ENCODE measurements at regions not wholly inside any gene's neighbourhood (a gene's known extent, or its start where the extent isn't known, plus 50 kb on each side); places are given as distances from the start of the nearest gene placed in this dataset.

- Histone ChIP-seq H3K4me3 (ENCODE audit: control insufficient read depth in 1 of 7, extremely low read depth in 1 of 7, insufficient read depth in 4 of 7, low read depth in 2 of 7, low read length in 6 of 7) (no peak overlapping the region), H3K27ac (ENCODE audit: insufficient read depth in 1 of 2, low read depth in 1 of 2, low read length in 2 of 2, poor library complexity in 1 of 2, severe bottlenecking in 2 of 2) (no peak overlapping the region), H3K27me3 (replicated peaks in 2 of 5; ENCODE audit: control insufficient read depth in 4 of 5, insufficient read depth in 5 of 5, low read length in 4 of 5) (peaks cover 0 to 8% (median 3%) of the 10 kb centered on the region in 5 experiments), H3K4me1 (ENCODE audit: control extremely low read depth in 1 of 4, control insufficient read depth in 4 of 4, insufficient read depth in 4 of 4, low read length in 3 of 4) (peaks cover 0 to 13% (median 7%) of the 10 kb centered on the region in 4 experiments), H3K36me3 (ENCODE audit: control insufficient read depth in 4 of 4, insufficient read depth in 4 of 4, low read length in 3 of 4) (no peaks in the 10 kb centered on the region), H3K9me3 (ENCODE audit: control extremely low read depth in 1 of 5, control insufficient read depth in 4 of 5, insufficient read depth in 2 of 5, low read depth in 1 of 5, low read length in 4 of 5) (peaks cover 0 to 3% (median 0%) of the 10 kb centered on the region in 5 experiments)
- 95% methylated on average over 18 of the region's 19 CpGs for WGBS (ENCODE audit: insufficient coverage)
- DNase-seq, result no peak
- ChIA-PET POLR2A (no interaction called here), CTCF (interaction anchor here (2.1 kb wide), 1 partner anchor 11 kb away, joined by 7 read pairs; no protein-coding TSS in a partner anchor)
Measured at GRCh38 chr11:70569996-70570692, 171.8 kb downstream of the CTTN start.

- Histone ChIP-seq H3K27ac (ENCODE audit: insufficient read depth in 1 of 2, low read depth in 1 of 2, low read length in 2 of 2, poor library complexity in 1 of 2, severe bottlenecking in 2 of 2) (no peak overlapping the region), H3K9me3 (ENCODE audit: control extremely low read depth in 1 of 5, control insufficient read depth in 4 of 5, insufficient read depth in 2 of 5, low read depth in 1 of 5, low read length in 4 of 5) (peaks cover 0 to 3% (median 0%) of the 10 kb centered on the region in 5 experiments), H3K27me3 (replicated peaks in 2 of 5; ENCODE audit: control insufficient read depth in 4 of 5, insufficient read depth in 5 of 5, low read length in 4 of 5) (peaks cover 0 to 8% (median 3%) of the 10 kb centered on the region in 5 experiments), H3K4me3 (ENCODE audit: control insufficient read depth in 1 of 7, extremely low read depth in 1 of 7, insufficient read depth in 4 of 7, low read depth in 2 of 7, low read length in 6 of 7) (no peak overlapping the region), H3K4me1 (ENCODE audit: control extremely low read depth in 1 of 4, control insufficient read depth in 4 of 4, insufficient read depth in 4 of 4, low read length in 3 of 4) (peaks cover 0 to 13% (median 7%) of the 10 kb centered on the region in 4 experiments), H3K36me3 (ENCODE audit: control insufficient read depth in 4 of 4, insufficient read depth in 4 of 4, low read length in 3 of 4) (no peaks in the 10 kb centered on the region)
- POLR2A ChIA-PET, result no interaction called here
- no peak for DNase-seq
- CTCF ChIA-PET, result no interaction called here
- 81% methylated on average over 9 of the region's 11 CpGs for WGBS (ENCODE audit: insufficient coverage)
Measured at GRCh38 chr11:70570693-70571395, 172.5 kb downstream of the CTTN start.

GRCh38 chr11:70572974-70573260 is 174.6 kb downstream of the CTTN start:
- H3K4me1 ChIP-seq (ENCODE audit: control extremely low read depth in 1 of 4, control insufficient read depth in 4 of 4, insufficient read depth in 4 of 4, low read length in 3 of 4), result peaks cover 0 to 18% (median 10%) of the 10 kb centered on the region in 4 experiments
- H3K9me3 ChIP-seq (ENCODE audit: control extremely low read depth in 1 of 5, control insufficient read depth in 4 of 5, insufficient read depth in 2 of 5, low read depth in 1 of 5, low read length in 4 of 5), result peaks cover 0 to 3% (median 0%) of the 10 kb centered on the region in 5 experiments
- ChIA-PET POLR2A (no interaction called here), CTCF (no interaction called here)
- no peak overlapping the region for H3K4me3 ChIP-seq (ENCODE audit: control insufficient read depth in 1 of 7, extremely low read depth in 1 of 7, insufficient read depth in 4 of 7, low read depth in 2 of 7, low read length in 6 of 7)
- H3K27me3 ChIP-seq (replicated peaks in 2 of 5; ENCODE audit: control insufficient read depth in 4 of 5, insufficient read depth in 5 of 5, low read length in 4 of 5), result peaks cover 0 to 2% (median 0%) of the 10 kb centered on the region in 5 experiments
- WGBS (ENCODE audit: insufficient coverage), result 96% methylated on average over 12 of the region's 18 CpGs
- no peak overlapping the region for H3K27ac ChIP-seq (ENCODE audit: insufficient read depth in 1 of 2, low read depth in 1 of 2, low read length in 2 of 2, poor library complexity in 1 of 2, severe bottlenecking in 2 of 2)
- DNase-seq, result no peak
- H3K36me3 ChIP-seq (ENCODE audit: control insufficient read depth in 4 of 4, insufficient read depth in 4 of 4, low read length in 3 of 4), result no peaks in the 10 kb centered on the region

DNA sequence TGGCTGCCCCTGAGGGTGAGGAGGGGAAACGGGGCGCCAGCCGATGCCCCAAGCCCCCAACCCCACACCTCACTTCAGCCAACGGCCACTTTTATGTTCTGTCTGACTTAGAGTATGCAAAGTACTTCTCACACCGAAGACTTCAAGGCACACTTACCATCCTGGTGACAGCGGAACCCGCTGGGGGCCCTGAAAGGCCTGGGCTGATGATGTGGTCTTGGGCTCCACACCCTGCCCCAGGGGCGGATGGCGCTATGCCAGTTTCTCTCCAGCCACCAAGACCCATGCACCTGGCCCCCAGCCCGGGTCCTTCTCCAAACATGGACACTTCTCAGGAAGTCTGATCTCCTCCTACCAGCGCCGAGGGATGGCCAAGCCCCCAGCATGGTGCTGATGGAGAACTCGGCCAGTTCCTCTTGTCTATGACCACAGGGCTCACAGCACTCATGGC is 175.4 kb downstream of the CTTN start:
- no peak overlapping the region for H3K27ac ChIP-seq (ENCODE audit: insufficient read depth in 1 of 2, low read depth in 1 of 2, low read length in 2 of 2, poor library complexity in 1 of 2, severe bottlenecking in 2 of 2)
- H3K4me3 ChIP-seq (ENCODE audit: control insufficient read depth in 1 of 7, extremely low read depth in 1 of 7, insufficient read depth in 4 of 7, low read depth in 2 of 7, low read length in 6 of 7), result no peak overlapping the region
- 92% methylated on average over 8 of the region's 13 CpGs for WGBS (ENCODE audit: insufficient coverage)
- H3K36me3 ChIP-seq (ENCODE audit: control insufficient read depth in 4 of 4, insufficient read depth in 4 of 4, low read length in 3 of 4), result no peaks in the 10 kb centered on the region
- H3K9me3 ChIP-seq (ENCODE audit: control extremely low read depth in 1 of 5, control insufficient read depth in 4 of 5, insufficient read depth in 2 of 5, low read depth in 1 of 5, low read length in 4 of 5), result peaks cover 0 to 2% (median 0%) of the 10 kb centered on the region in 5 experiments
- CTCF ChIA-PET, result interaction anchor here (0.8 kb wide), 1 partner anchor 104 kb away, joined by 3 read pairs; no protein-coding TSS in a partner anchor
- POLR2A ChIA-PET, result no interaction called here
- H3K4me1 ChIP-seq (ENCODE audit: control extremely low read depth in 1 of 4, control insufficient read depth in 4 of 4, insufficient read depth in 4 of 4, low read length in 3 of 4), result peaks cover 0 to 11% (median 4%) of the 10 kb centered on the region in 4 experiments
- H3K27me3 ChIP-seq (replicated peaks in 2 of 5; ENCODE audit: control insufficient read depth in 4 of 5, insufficient read depth in 5 of 5, low read length in 4 of 5), result no peaks in the 10 kb centered on the region
- DNase-seq, result no peak

- POLR2A ChIA-PET, result no interaction called here
- DNase-seq, result no peak
- H3K27ac ChIP-seq (ENCODE audit: insufficient read depth in 1 of 2, low read depth in 1 of 2, low read length in 2 of 2, poor library complexity in 1 of 2, severe bottlenecking in 2 of 2), result no peak overlapping the region
- WGBS (ENCODE audit: insufficient coverage), result 97% methylated on average over 12 of the region's 12 CpGs
- no peaks in the 10 kb centered on the region for H3K36me3 ChIP-seq (ENCODE audit: control insufficient read depth in 4 of 4, insufficient read depth in 4 of 4, low read length in 3 of 4)
- CTCF ChIA-PET, result interaction anchor here (0.8 kb wide), 1 partner anchor 106 kb away, joined by 3 read pairs; no protein-coding TSS in a partner anchor
- peaks cover 0 to 9% (median 4%) of the 10 kb centered on the region in 4 experiments for H3K4me1 ChIP-seq (ENCODE audit: control extremely low read depth in 1 of 4, control insufficient read depth in 4 of 4, insufficient read depth in 4 of 4, low read length in 3 of 4)
- no peaks in the 10 kb centered on the region for H3K27me3 ChIP-seq (replicated peaks in 2 of 5; ENCODE audit: control insufficient read depth in 4 of 5, insufficient read depth in 5 of 5, low read length in 4 of 5)
- H3K9me3 ChIP-seq (ENCODE audit: control extremely low read depth in 1 of 5, control insufficient read depth in 4 of 5, insufficient read depth in 2 of 5, low read depth in 1 of 5, low read length in 4 of 5), result no peaks in the 10 kb centered on the region
- H3K4me3 ChIP-seq (ENCODE audit: control insufficient read depth in 1 of 7, extremely low read depth in 1 of 7, insufficient read depth in 4 of 7, low read depth in 2 of 7, low read length in 6 of 7), result no peak overlapping the region
Measured at GRCh38 chr11:70574725-70575347, 176.5 kb downstream of the CTTN start.

GRCh38 chr11:70575396-70576060 is 177.2 kb downstream of the CTTN start:
- no peaks in the 10 kb centered on the region for H3K36me3 ChIP-seq (ENCODE audit: control insufficient read depth in 4 of 4, insufficient read depth in 4 of 4, low read length in 3 of 4)
- H3K27me3 ChIP-seq (replicated peaks in 2 of 5; ENCODE audit: control insufficient read depth in 4 of 5, insufficient read depth in 5 of 5, low read length in 4 of 5), result no peaks in the 10 kb centered on the region
- peaks cover 0 to 9% (median 4%) of the 10 kb centered on the region in 4 experiments for H3K4me1 ChIP-seq (ENCODE audit: control extremely low read depth in 1 of 4, control insufficient read depth in 4 of 4, insufficient read depth in 4 of 4, low read length in 3 of 4)
- DNase-seq, result no peak
- H3K4me3 ChIP-seq (ENCODE audit: control insufficient read depth in 1 of 7, extremely low read depth in 1 of 7, insufficient read depth in 4 of 7, low read depth in 2 of 7, low read length in 6 of 7), result no peak overlapping the region
- no peaks in the 10 kb centered on the region for H3K9me3 ChIP-seq (ENCODE audit: control extremely low read depth in 1 of 5, control insufficient read depth in 4 of 5, insufficient read depth in 2 of 5, low read depth in 1 of 5, low read length in 4 of 5)
- POLR2A ChIA-PET, result no interaction called here
- CTCF ChIA-PET, result no interaction called here
- 98% methylated on average over 6 of the region's 12 CpGs for WGBS (ENCODE audit: insufficient coverage)
- H3K27ac ChIP-seq (ENCODE audit: insufficient read depth in 1 of 2, low read depth in 1 of 2, low read length in 2 of 2, poor library complexity in 1 of 2, severe bottlenecking in 2 of 2), result no peak overlapping the region
